Liver (tissue), 8 donors: ENCODE measurements at regions not wholly inside any gene's neighbourhood (a gene's known extent, or its start where the extent isn't known, plus 50 kb on each side); places are given as distances from the start of the nearest gene placed in this dataset.

ENCODE experiments used
- DNase-seq: peaks from one replicate; pipeline ENCODE4 v3.0.0-alpha.2; 2017; ENCODE audit warnings: low spot score
- H3K27ac ChIP-seq, 2 donors: one replicate each; pipeline ENCODE4 v1.7.0; 2013; ENCODE audit warnings: inconsistent platforms in 2 of 2, low read length in 2 of 2, control low read depth in 1 of 2, low read depth in 1 of 2, mild to moderate bottlenecking in 1 of 2
- H3K27me3 ChIP-seq, 4 donors: one replicate each; pipeline versions ENCODE4 v1.6.1 to v1.7.0; 2013; ENCODE audit warnings: low read length in 3 of 4, inconsistent platforms in 1 of 4, mild to moderate bottlenecking in 1 of 4, moderate library complexity in 1 of 4; ENCODE audit not compliant: control insufficient read depth in 4 of 4, insufficient read depth in 4 of 4
- H3K36me3 ChIP-seq, 4 donors: one replicate each; pipeline versions ENCODE4 v1.6.1 to v1.7.0; 2013; ENCODE audit warnings: low read length in 3 of 4, mild to moderate bottlenecking in 3 of 4, low read depth in 1 of 4, moderate library complexity in 1 of 4; ENCODE audit not compliant: control insufficient read depth in 4 of 4, insufficient read depth in 3 of 4
- H3K4me1 ChIP-seq, 4 donors: one replicate each; pipeline versions ENCODE4 v1.6.1 to v1.7.0; 2013; ENCODE audit warnings: low read length in 3 of 4, mild to moderate bottlenecking in 3 of 4, moderate library complexity in 1 of 4; ENCODE audit not compliant: control insufficient read depth in 4 of 4, insufficient read depth in 4 of 4
- H3K4me3 ChIP-seq, 3 donors: one replicate each; pipeline versions ENCODE4 v1.6.1 to v1.7.0; 2013; ENCODE audit warnings: low read length in 3 of 3, control low read depth in 1 of 3, low read depth in 1 of 3, mild to moderate bottlenecking in 1 of 3
- H3K9ac ChIP-seq, 2 donors: one replicate each; pipeline ENCODE4 v1.7.0; 2013; ENCODE audit warnings: low read length in 2 of 2, mild to moderate bottlenecking in 2 of 2, moderate library complexity in 2 of 2, control low read depth in 1 of 2, low read depth in 1 of 2
- H3K9me3 ChIP-seq, 4 donors: one replicate each; pipeline versions ENCODE4 v1.6.1 to v1.7.0; 2013; ENCODE audit warnings: low read length in 3 of 4; ENCODE audit not compliant: control insufficient read depth in 4 of 4
- EGR1 ChIP-seq, 2 donors: IDR thresholded peaks; 2 replicates each; pipeline ENCODE4 v1.6.1; 2016 to 2018; ENCODE audit warnings: antibody characterized with exemption in 2 of 2, low read depth in 2 of 2
- FOXA1 ChIP-seq: IDR thresholded peaks from 2 replicates; pipeline ENCODE4 v1.6.1; 2016; ENCODE audit warnings: antibody characterized with exemption
- FOXA2 ChIP-seq: IDR thresholded peaks from 2 replicates; pipeline ENCODE4 v1.6.1; 2016; ENCODE audit warnings: antibody characterized with exemption
- GABPA ChIP-seq, 2 donors: IDR thresholded peaks in 1 of 2; conservative IDR thresholded peaks in 1 of 2; 2 replicates each; pipeline ENCODE4 v1.6.1; 2016; ENCODE audit warnings: antibody characterized with exemption in 2 of 2, mild to moderate bottlenecking in 1 of 2, moderate library complexity in 1 of 2
- HNF4G ChIP-seq: IDR thresholded peaks from 2 replicates; pipeline ENCODE4 v1.6.1; 2016; ENCODE audit warnings: antibody characterized with exemption
- JUND ChIP-seq, 2 donors: IDR thresholded peaks; 2 replicates each; pipeline ENCODE4 v1.6.1; 2016; ENCODE audit warnings: antibody characterized with exemption in 2 of 2
- NR2F2 ChIP-seq: IDR thresholded peaks from 2 replicates; pipeline ENCODE4 v1.6.1; 2016; ENCODE audit warnings: antibody characterized with exemption
- RAD21 ChIP-seq, 2 donors: IDR thresholded peaks; 2 replicates each; pipeline ENCODE4 v1.6.1; 2016; ENCODE audit warnings: antibody characterized with exemption in 2 of 2, mild to moderate bottlenecking in 2 of 2
- RXRA ChIP-seq, 2 donors: IDR thresholded peaks; 2 replicates each; pipeline ENCODE4 v1.6.1; 2017 to 2018; ENCODE audit warnings: antibody characterized with exemption in 2 of 2, mild to moderate bottlenecking in 1 of 2
- SP1 ChIP-seq: IDR thresholded peaks from 2 replicates; pipeline ENCODE4 v1.6.1; 2018; ENCODE audit warnings: antibody characterized with exemption, mild to moderate bottlenecking
- TAF1 ChIP-seq: conservative IDR thresholded peaks from 2 replicates; pipeline ENCODE4 v1.6.1; 2016; ENCODE audit warnings: antibody characterized with exemption, mild to moderate bottlenecking
- YY1 ChIP-seq: IDR thresholded peaks from 2 replicates; pipeline ENCODE4 v1.6.1; 2016; ENCODE audit warnings: antibody characterized with exemption, mild to moderate bottlenecking
- WGBS: extraction: QIAGEN DNeasy Blood & Tissue Kit; methylation state at CpG from one replicate; pipeline ENCODE4 v1.1.7; 2013; 5-methylcytosine and 5-hydroxymethylcytosine counted together
- TF ChIP-seq, protein P1 (sequence below): fragments of 150-350 bp; IDR thresholded peaks from 2 replicates; pipeline ENCODE4 v1.5.1; 2017; ENCODE audit warnings: improper control_type of control experiment, low read depth, low read length; ENCODE audit not compliant: missing input control
- TF ChIP-seq, protein P2 (sequence below): IDR thresholded peaks from 2 replicates; pipeline ENCODE4 v1.6.1; 2016; ENCODE audit warnings: antibody characterized with exemption
- TF ChIP-seq, protein P3 (sequence below): IDR thresholded peaks from 2 replicates; pipeline ENCODE4 v1.6.1; 2016; ENCODE audit warnings: antibody characterized with exemption
- TF ChIP-seq, protein P4 (sequence below): IDR thresholded peaks from 2 replicates; pipeline ENCODE4 v1.6.1; 2016; ENCODE audit warnings: antibody characterized with exemption
- donor health status: healthy.
- donor health status: healthy.
- donor health status: healthy.
- donor health status: healthy.
- donor health status: healthy.

DNA sequence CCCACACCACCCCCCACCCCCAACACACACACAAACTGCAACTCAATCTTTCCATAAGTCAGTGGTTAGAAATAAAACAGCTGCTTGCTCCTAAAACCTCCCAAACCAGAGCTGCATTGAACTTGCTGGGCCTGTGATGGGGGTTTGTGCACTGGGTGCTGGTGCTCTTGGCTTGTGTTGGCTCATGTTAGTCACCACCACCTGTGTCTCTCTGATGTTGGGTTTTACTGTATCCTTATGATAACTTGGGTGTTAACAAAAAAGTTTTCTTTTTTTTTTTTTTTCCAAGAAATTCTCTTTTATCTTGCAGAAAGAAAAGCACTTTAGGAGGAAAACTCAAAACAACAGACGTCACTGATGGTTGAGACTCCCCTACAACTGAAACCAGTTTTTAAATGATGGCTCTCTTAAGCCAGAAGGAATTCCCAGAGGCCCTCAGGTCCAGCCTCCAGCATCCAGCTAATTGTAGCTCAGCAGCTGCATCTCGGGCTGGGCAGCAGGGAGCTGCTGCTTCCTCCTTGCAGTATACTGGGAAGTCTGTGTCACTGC is 79.9 kb upstream of the DRD2 start:
- WGBS, result 70% methylated on average over 2 of the region's 2 CpGs
- no peaks in the 10 kb centered on the region for H3K9me3 ChIP-seq
- no peak overlapping the region for H3K27ac ChIP-seq
- H3K9ac ChIP-seq, result no peak overlapping the region
- no peak for DNase-seq
- no peak for TF ChIP-seq RXRA (IDR thresholded peaks at IDR 0.05)
- no peak for TF ChIP-seq FOXA2
- TF ChIP-seq RAD21 (IDR thresholded peaks at IDR 0.05), result no peak
- no peak for TF ChIP-seq SP1
- TF ChIP-seq, protein P1, sequence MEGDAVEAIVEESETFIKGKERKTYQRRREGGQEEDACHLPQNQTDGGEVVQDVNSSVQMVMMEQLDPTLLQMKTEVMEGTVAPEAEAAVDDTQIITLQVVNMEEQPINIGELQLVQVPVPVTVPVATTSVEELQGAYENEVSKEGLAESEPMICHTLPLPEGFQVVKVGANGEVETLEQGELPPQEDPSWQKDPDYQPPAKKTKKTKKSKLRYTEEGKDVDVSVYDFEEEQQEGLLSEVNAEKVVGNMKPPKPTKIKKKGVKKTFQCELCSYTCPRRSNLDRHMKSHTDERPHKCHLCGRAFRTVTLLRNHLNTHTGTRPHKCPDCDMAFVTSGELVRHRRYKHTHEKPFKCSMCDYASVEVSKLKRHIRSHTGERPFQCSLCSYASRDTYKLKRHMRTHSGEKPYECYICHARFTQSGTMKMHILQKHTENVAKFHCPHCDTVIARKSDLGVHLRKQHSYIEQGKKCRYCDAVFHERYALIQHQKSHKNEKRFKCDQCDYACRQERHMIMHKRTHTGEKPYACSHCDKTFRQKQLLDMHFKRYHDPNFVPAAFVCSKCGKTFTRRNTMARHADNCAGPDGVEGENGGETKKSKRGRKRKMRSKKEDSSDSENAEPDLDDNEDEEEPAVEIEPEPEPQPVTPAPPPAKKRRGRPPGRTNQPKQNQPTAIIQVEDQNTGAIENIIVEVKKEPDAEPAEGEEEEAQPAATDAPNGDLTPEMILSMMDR, result no peak
- TF ChIP-seq TAF1, result no peak
- TF ChIP-seq HNF4G, result no peak
- no peak for TF ChIP-seq JUND (IDR thresholded peaks at IDR 0.05)
- TF ChIP-seq, protein P2, sequence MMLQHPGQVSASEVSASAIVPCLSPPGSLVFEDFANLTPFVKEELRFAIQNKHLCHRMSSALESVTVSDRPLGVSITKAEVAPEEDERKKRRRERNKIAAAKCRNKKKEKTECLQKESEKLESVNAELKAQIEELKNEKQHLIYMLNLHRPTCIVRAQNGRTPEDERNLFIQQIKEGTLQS, result no peak
- no peak for TF ChIP-seq NR2F2
- peaks cover 0 to 4% (median 0%) of the 10 kb centered on the region in 4 donors for H3K27me3 ChIP-seq
- no peak overlapping the region for H3K4me3 ChIP-seq
- H3K36me3 ChIP-seq, result no peaks in the 10 kb centered on the region
- H3K4me1 ChIP-seq, result no peaks in the 10 kb centered on the region

DNA sequence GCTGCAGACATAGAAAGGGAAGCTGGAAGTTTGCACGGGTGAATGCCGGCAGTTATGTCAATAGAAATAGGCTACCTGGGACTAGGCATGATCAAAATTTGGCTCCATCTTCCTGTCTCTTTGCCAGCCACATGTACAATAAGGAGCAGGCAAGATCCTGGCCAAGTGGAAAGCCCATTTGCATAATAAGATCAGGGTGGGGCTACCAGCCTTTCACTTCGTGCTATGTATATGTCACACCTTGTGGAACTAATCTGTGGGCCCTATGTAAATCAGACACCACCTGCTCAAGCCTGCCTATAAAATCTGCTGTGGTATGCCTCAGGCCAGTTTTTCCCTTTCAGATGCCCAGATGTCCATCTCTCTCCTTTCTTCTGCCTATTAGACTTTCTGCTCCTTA is 79.3 kb upstream of the DRD2 start:
- Histone ChIP-seq H3K4me1 (no peaks in the 10 kb centered on the region), H3K27ac (no peak overlapping the region), H3K36me3 (no peaks in the 10 kb centered on the region), H3K9ac (no peak overlapping the region), H3K4me3 (no peak overlapping the region), H3K9me3 (no peaks in the 10 kb centered on the region), H3K27me3 (peaks cover 0 to 4% (median 0%) of the 10 kb centered on the region in 4 donors)
- no peak for DNase-seq
- 31% methylated on average over 3 of the region's 3 CpGs for WGBS
- no peak for TF ChIP-seq GABPA (IDR thresholded peaks at IDR 0.05 in 1 of 2, conservative IDR thresholded peaks at IDR 0.05 in 1 of 2)
- TF ChIP-seq JUND (IDR thresholded peaks at IDR 0.05), result no peak
- TF ChIP-seq, protein P3, sequence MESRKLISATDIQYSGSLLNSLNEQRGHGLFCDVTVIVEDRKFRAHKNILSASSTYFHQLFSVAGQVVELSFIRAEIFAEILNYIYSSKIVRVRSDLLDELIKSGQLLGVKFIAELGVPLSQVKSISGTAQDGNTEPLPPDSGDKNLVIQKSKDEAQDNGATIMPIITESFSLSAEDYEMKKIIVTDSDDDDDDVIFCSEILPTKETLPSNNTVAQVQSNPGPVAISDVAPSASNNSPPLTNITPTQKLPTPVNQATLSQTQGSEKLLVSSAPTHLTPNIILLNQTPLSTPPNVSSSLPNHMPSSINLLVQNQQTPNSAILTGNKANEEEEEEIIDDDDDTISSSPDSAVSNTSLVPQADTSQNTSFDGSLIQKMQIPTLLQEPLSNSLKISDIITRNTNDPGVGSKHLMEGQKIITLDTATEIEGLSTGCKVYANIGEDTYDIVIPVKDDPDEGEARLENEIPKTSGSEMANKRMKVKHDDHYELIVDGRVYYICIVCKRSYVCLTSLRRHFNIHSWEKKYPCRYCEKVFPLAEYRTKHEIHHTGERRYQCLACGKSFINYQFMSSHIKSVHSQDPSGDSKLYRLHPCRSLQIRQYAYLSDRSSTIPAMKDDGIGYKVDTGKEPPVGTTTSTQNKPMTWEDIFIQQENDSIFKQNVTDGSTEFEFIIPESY, result no peak
- no peak for TF ChIP-seq YY1
- TF ChIP-seq, protein P1, result no peak
- TF ChIP-seq, protein P2, result no peak
- no peak for TF ChIP-seq FOXA2
- no peak for TF ChIP-seq TAF1
- TF ChIP-seq HNF4G, result no peak
- no peak for TF ChIP-seq RXRA (IDR thresholded peaks at IDR 0.05)
- no peak for TF ChIP-seq NR2F2
- TF ChIP-seq SP1, result no peak
- TF ChIP-seq, protein P4, sequence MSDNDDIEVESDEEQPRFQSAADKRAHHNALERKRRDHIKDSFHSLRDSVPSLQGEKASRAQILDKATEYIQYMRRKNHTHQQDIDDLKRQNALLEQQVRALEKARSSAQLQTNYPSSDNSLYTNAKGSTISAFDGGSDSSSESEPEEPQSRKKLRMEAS, result no peak
- TF ChIP-seq EGR1 (IDR thresholded peaks at IDR 0.05; ENCODE audit: low read depth in 2 of 2), result no peak
- TF ChIP-seq RAD21 (IDR thresholded peaks at IDR 0.05), result no peak
- no peak for TF ChIP-seq FOXA1
